Putamen (tissue), 1 donor: ENCODE measurements at regions not wholly inside any gene's neighbourhood (a gene's known extent, or its start where the extent isn't known, plus 50 kb on each side); places are given as distances from the start of the nearest gene placed in this dataset.
A peak's percentile ranks its signal among the peaks of the same experiment; 100 is the strongest.

Experiments
- DNase-seq: peaks from one replicate; pipeline ENCODE4 v3.0.0-alpha.2; 2016; ENCODE audit warnings: low spot score

DNA sequence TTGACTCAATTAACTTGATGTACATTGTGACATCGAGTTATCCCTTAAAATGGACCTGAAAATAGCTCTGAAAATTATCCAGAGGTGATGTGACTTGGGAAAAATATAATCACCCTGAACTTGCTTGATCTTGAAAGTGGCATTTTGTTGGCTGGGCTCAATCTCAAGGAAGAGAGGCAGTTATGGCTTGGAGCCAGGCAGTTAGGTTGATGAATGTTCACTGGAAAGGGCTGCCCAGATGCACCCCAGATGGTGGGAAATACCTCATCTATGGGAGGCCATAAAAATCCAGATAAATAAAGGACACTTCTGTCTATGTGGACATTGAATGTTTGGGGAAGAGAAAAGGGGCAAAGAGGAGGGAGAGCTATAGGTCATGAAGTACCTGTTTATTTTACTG, 55.7 kb upstream of the OR5AN1 start:
- no peak for DNase-seq

DNA sequence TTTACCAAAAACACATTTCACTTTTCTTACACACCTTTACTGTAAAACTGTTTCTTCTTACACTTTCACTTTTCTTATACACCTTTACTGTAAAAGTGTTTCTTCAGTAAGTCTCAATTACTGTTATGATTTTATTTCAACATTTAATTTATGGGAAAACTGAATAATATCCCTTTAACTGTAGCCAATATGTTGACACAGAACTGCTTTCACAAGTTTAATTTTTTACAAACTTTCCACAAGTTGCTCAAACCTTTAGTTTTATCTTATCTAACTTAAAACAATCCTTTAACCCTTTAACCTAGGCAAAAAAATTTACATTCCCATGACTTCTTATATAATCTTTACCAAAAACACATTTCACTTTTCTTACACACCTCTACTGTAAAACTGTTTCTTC, 63.3 kb upstream of the OR5AN1 start:
- no peak for DNase-seq

DNA sequence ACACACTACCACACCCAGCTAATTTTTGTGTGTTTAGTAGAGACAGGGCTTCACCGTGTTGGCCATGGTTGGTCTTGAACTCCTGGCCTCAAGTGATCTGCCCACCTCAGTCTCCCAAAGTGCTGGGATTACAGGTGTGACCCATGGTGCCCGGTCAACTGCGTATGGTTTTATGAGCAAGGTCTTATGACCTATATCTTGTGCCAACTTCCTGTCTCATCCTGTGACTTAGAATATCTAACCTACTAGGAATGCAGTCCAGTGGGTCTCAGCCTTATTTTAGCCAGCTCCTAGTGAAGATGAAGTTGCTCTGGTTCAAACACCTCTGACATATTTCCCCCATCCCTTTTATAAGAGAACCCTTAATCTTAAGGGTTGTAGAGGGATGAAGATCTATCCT, 66.1 kb upstream of the OR5AN1 start:
- no peak for DNase-seq

- DNase-seq = no peak
Measured at GRCh38 chr11:59291228-59291627, 67.5 kb upstream of the OR5AN1 start.

DNA sequence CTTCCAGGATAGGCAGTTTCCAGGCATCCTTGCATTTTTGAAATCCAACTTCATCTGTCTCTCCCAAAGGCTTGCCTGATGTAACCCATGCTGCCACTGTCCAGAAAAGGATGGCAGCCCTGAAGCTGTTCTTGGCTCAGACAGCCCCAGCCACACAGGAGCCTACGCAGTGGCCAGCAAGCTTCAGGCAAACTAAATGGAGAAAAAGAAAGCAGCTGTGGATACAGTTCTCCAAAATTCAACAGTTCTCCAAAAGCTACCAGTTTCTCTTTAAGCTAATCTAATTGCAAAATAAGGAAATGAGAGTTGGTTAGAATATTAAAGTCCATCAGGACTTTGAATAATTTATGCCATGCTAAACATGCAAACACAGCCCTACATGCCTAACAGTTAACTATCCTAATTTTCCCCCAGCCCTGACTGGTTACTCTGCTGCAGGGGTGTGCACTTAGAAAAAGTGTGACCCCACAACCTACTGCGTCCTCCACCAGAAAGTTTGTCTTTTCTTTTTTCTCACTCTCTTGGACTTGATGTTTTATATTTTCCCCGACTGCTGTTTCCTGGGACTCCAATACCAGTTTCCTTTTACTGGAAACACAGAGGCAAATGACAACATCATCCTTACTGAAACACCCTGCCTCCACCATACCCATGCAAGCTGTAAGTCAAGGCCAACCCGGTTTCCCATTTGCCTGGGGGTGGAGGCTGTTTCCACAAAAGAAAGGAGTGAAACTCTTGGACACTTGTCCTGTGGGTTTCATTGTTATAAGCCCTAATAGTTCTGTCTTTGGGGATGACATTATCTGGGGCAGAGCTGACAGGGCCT, 69.1 kb upstream of the OR5AN1 start:
- no peak for DNase-seq

DNA sequence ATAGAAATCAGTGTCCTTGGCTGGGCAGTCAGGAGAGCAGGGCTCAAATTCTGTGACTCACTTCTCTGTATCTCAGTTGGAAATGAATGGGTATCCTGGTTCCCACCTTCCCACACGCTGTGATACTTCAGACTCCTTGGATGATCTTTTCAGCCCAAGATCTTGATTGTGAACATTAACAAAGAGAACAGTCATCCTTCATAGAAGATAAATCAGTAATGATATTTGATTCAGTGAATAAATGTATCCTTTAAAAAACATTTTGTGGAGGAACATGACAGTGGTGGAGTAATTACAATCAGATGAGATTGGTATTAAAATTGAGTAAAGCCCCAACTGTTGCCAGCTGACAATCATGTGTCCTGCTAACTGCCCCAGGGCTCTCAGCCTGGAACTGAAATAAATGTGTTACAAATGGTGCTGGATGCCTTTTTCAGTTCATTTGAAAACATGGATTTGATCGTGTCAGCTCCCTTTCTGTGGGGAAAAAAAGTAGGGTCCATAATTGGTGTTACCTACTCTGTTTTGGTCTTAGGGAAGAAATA, 72.9 kb upstream of the OR5AN1 start:
- DNase-seq = no peak

GRCh38 chr11:59284773-59285129, 72.0 kb upstream of the MPEG1 start:
- no peak for DNase-seq

DNA sequence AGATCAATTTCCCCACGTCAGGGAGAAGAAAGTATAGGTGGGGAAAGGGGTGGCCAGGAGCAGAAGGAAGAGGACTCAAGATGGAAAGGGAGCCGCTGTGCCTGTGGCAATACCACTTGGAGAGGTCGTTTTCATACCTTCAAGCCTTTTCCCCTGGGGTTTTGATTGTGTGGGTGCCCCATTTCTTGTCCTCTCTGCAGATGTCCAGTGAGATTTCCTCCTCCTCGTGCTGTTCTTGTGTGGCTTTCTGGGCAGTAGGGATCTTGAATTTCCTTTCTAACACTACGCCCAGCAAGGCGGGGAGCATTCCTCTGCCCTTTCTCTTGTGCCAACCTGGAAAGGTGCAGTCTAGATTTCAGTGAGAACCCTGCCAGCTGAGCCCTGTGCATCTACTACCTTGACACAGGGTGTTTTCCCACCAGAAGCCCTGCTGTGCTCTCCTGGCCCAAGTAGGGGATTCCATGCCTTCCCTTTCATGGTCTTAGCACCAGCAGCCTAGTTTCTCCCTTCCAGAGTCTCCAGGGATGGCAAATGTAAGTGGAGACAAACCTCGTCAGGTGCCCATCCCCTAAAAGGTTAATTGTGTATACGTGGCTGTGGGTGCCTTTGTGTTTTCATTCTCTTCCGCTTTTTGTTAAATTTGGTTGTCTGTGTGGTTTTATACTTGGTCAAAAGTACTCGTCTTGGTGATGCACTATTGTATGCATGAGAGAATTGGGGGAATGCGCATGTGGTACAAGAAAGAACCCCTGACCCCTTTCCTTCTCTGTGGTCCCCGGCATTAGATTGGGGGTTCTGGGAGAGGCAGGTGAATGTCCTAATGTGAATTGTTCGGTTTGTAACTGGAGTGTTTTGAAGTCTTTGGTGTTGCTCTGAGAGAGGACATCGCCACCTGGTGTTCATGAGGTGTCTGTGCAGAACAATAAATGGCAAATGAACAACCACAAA, 71.4 kb upstream of the MPEG1 start:
- peak; percentile 34 for DNase-seq

DNA sequence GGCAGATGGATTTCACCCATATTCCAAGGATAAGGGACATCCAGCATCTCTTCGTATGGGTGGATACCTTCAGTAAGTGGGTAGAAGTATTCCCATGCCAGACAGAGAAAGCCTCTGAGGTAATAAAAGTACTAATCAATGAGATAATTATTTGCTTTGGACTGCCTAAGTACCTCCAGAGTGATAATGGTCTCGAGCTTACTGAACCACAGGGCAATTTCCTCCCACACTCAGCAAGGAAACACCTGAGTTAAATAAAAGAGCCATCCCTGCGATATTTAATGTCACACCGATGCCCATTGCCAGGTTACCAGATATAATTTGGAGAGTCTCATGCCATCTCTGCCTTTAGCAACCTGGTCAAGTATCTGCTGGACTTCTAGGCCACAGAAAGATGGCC, 70.6 kb upstream of the MPEG1 start:
- no peak for DNase-seq

- no peak for DNase-seq
Measured at GRCh38 chr11:59281177-59281576, 68.5 kb upstream of the MPEG1 start.

- DNase-seq = no peak
Measured at GRCh38 chr11:59273373-59273841, 60.7 kb upstream of the MPEG1 start.

- no peak for DNase-seq
Measured at GRCh38 chr11:59272771-59273372, 60.1 kb upstream of the MPEG1 start.

GRCh38 chr11:59271811-59272327, 59.1 kb upstream of the MPEG1 start:
- no peak for DNase-seq

DNA sequence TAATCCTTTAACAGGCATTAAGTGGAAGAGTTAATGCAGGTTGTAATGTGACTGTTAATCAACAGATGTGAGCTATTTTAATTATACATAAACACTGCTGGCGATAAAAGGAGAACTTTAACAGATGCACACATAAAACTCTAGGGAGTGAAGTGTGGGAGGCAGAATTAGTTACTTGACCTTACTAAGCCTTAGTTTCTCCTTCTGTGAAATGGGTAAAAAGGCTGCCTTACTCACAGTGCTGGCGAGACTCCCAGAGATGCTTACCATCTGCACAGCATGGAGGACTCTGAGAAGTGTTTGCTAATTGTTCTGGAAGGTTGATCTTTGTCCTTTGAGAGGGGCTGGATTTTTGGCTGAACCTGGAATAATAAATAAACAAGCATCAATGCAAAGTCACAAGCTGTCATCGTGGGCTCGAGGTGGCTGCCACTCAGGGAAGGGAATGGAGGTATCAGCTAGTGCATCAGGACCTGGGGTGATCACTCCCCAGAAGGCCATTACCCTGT, 58.6 kb upstream of the MPEG1 start:
- DNase-seq = no peak

GRCh38 chr11:59267736-59268475, 55.2 kb upstream of the MPEG1 start:
- DNase-seq = no peak

- no peak for DNase-seq
Measured at GRCh38 chr11:59267196-59267595, 54.5 kb upstream of the MPEG1 start.

GRCh38 chr11:59266491-59266890, 53.8 kb upstream of the MPEG1 start:
- DNase-seq = no peak

- no peak for DNase-seq
Measured at GRCh38 chr11:59265735-59266134, 53.0 kb upstream of the MPEG1 start.

DNA sequence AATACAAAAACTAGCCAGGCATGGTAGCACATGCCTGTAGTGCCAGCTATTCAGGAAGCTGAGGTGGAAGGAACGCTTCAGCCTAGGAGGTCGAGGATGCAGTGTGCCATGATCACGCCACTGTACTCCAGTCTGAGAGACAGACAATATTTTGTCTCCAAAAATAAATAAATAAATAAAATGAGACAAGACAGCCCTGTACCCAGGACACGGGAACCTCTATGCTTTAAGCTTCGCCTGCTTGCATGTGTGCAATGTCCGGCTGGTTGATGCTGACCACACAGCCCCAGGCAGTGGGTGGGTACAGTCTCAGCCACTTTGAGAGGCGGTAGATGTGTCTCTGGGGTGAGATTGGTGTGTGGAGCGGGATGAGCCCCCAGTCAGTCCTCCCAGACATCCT, 52.0 kb upstream of the MPEG1 start:
- no peak for DNase-seq

- no peak for DNase-seq
Measured at GRCh38 chr11:59263225-59263894, 50.6 kb upstream of the MPEG1 start.
